ENCODE measurements at regions not wholly inside any gene's neighbourhood (a gene's known extent, or its start where the extent isn't known, plus 50 kb on each side); places are given as distances from the start of the nearest gene placed in this dataset.

- H3K9ac ChIP-seq (ENCODE audit: low read length), result no peak overlapping the region
- no peaks in the 10 kb centered on the region for H3K27me3 ChIP-seq (ENCODE audit: insufficient read depth, low read depth, low read length)
- H3K9me3 ChIP-seq (ENCODE audit: low read length), result no peaks in the 10 kb centered on the region
- H3K36me3 ChIP-seq (ENCODE audit: insufficient read depth, low read length), result no peaks in the 10 kb centered on the region
- H3K27ac ChIP-seq (ENCODE audit: low read length), result no peak overlapping the region
- no peaks in the 10 kb centered on the region for H4K20me1 ChIP-seq (ENCODE audit: insufficient read depth)
- peak overlapping the region; percentile 51 for H2AFZ ChIP-seq (ENCODE audit: low read depth, low read length)
- no peaks in the 10 kb centered on the region for H3F3A ChIP-seq (ENCODE audit: insufficient read depth, low read length, poor library complexity, severe bottlenecking)
- no peaks in the 10 kb centered on the region for H3K9me2 ChIP-seq (ENCODE audit: insufficient read depth, low read length)
- H3K79me2 ChIP-seq (replicated peaks; ENCODE audit: insufficient read depth, low read length), result peaks cover 9% of the 10 kb centered on the region
- no peak overlapping the region for H3K4me3 ChIP-seq (ENCODE audit: low read length)
- H3K4me2 ChIP-seq (ENCODE audit: low read length), result no peak overlapping the region
- no peak for TF ChIP-seq EP300 (conservative IDR thresholded peaks at IDR 0.05; ENCODE audit: poor library complexity, severe bottlenecking)
- TF ChIP-seq RAD21 (conservative IDR thresholded peaks at IDR 0.05), result no peak
- no peak for TF ChIP-seq MXI1 (conservative IDR thresholded peaks at IDR 0.05; ENCODE audit: poor library complexity, severe bottlenecking)
- no peak for TF ChIP-seq EZH2 (IDR thresholded peaks at IDR 0.05; ENCODE audit: borderline replicate concordance, insufficient read depth, low read length, poor library complexity, severe bottlenecking)
These were observed 95.4 kb downstream of the GLI2 start for GRCh38 chr2:120831086-120831485.

GRCh38 chr2:120831891-120832290 is 96.2 kb downstream of the GLI2 start:
- H3K4me3 ChIP-seq (ENCODE audit: low read length), result no peak overlapping the region
- H3F3A ChIP-seq (ENCODE audit: insufficient read depth, low read length, poor library complexity, severe bottlenecking), result no peaks in the 10 kb centered on the region
- no peak overlapping the region for H3K9ac ChIP-seq (ENCODE audit: low read length)
- no peaks in the 10 kb centered on the region for H3K27me3 ChIP-seq (ENCODE audit: insufficient read depth, low read depth, low read length)
- no peak overlapping the region for H2AFZ ChIP-seq (ENCODE audit: low read depth, low read length)
- no peaks in the 10 kb centered on the region for H3K9me2 ChIP-seq (ENCODE audit: insufficient read depth, low read length)
- H3K9me3 ChIP-seq (ENCODE audit: low read length), result no peaks in the 10 kb centered on the region
- no peaks in the 10 kb centered on the region for H3K36me3 ChIP-seq (ENCODE audit: insufficient read depth, low read length)
- H3K79me2 ChIP-seq (replicated peaks; ENCODE audit: insufficient read depth, low read length), result peaks cover 9% of the 10 kb centered on the region
- no peak overlapping the region for H3K27ac ChIP-seq (ENCODE audit: low read length)
- H3K4me2 ChIP-seq (ENCODE audit: low read length), result no peak overlapping the region
- no peak for TF ChIP-seq REST (IDR thresholded peaks at IDR 0.05; ENCODE audit: borderline replicate concordance)
- no peak for TF ChIP-seq RAD21 (conservative IDR thresholded peaks at IDR 0.05)
- no peak for TF ChIP-seq EP300 (conservative IDR thresholded peaks at IDR 0.05; ENCODE audit: poor library complexity, severe bottlenecking)
- TF ChIP-seq CTCF (IDR thresholded peaks at IDR 0.05; ENCODE audit: poor library complexity, severe bottlenecking), result no peak
- no peak for TF ChIP-seq MXI1 (conservative IDR thresholded peaks at IDR 0.05; ENCODE audit: poor library complexity, severe bottlenecking)
- no peak for TF ChIP-seq POLR2AphosphoS5 (IDR thresholded peaks at IDR 0.05)
- TF ChIP-seq EZH2 (IDR thresholded peaks at IDR 0.05; ENCODE audit: borderline replicate concordance, insufficient read depth, low read length, poor library complexity, severe bottlenecking), result no peak
- no peak for TF ChIP-seq TAF1 (IDR thresholded peaks at IDR 0.05; ENCODE audit: low read depth)
- no peak for TF ChIP-seq SMC3 (conservative IDR thresholded peaks at IDR 0.05; ENCODE audit: poor library complexity)
- no peaks in the 10 kb centered on the region for H4K20me1 ChIP-seq (ENCODE audit: insufficient read depth)

Measured in neural cell (in vitro differentiated cells).